GM11168 (cell line): ENCODE measurements at regions not wholly inside any gene's neighbourhood (a gene's known extent, or its start where the extent isn't known, plus 50 kb on each side); places are given as distances from the start of the nearest gene placed in this dataset.

ENCODE experiments used
- in situ Hi-C: fragments of 300-500 bp; cut with MboI; formaldehyde crosslinking; loops from one replicate; pipeline ENCODE4 v1.12.0; 2022; ENCODE audit warnings: low sequenced_read_pairs; ENCODE audit not compliant: unreplicated experiment

- in situ Hi-C loops: no loop called here
Measured at GRCh38 chr4:147299205-147299604, 181.7 kb upstream of the EDNRA start.

GRCh38 chr4:147303174-147303872 is 177.6 kb upstream of the EDNRA start:
- in situ Hi-C loops: no loop called here

- in situ Hi-C loops: no loop called here
Measured at GRCh38 chr4:147303873-147304229, 177.0 kb upstream of the EDNRA start.

GRCh38 chr4:147307896-147308674 is 172.8 kb upstream of the EDNRA start:
- in situ Hi-C loops: no loop called here

- in situ Hi-C loops: no loop called here
Measured at GRCh38 chr4:147309434-147309833, 171.5 kb upstream of the EDNRA start.

GRCh38 chr4:147310312-147310711 is 170.6 kb upstream of the EDNRA start:
- in situ Hi-C loops: no loop called here

GRCh38 chr4:147311956-147312355 is 168.9 kb upstream of the EDNRA start:
- in situ Hi-C loops: no loop called here

GRCh38 chr4:147312376-147313046 is 168.4 kb upstream of the EDNRA start:
- in situ Hi-C loops: no loop called here

GRCh38 chr4:147313108-147313507 is 167.8 kb upstream of the EDNRA start:
- in situ Hi-C loops: no loop called here

- in situ Hi-C loops: no loop called here
Measured at GRCh38 chr4:147318586-147318985, 162.3 kb upstream of the EDNRA start.

- in situ Hi-C loops: no loop called here
Measured at GRCh38 chr4:147325571-147325981, 155.3 kb upstream of the EDNRA start.

GRCh38 chr4:147326591-147326990 is 154.3 kb upstream of the EDNRA start:
- in situ Hi-C loops: no loop called here

GRCh38 chr4:147327322-147327721 is 153.6 kb upstream of the EDNRA start:
- in situ Hi-C loops: no loop called here

GRCh38 chr4:147328189-147328588 is 152.7 kb upstream of the EDNRA start:
- in situ Hi-C loops: no loop called here

- in situ Hi-C loops: no loop called here
Measured at GRCh38 chr4:147328756-147329446, 152.0 kb upstream of the EDNRA start.

- in situ Hi-C loops: no loop called here
Measured at GRCh38 chr4:147332091-147332490, 148.8 kb upstream of the EDNRA start.

GRCh38 chr4:147334478-147334877 is 146.4 kb upstream of the EDNRA start:
- in situ Hi-C loops: no loop called here

GRCh38 chr4:147335183-147335582 is 145.7 kb upstream of the EDNRA start:
- in situ Hi-C loops: no loop called here

GRCh38 chr4:147336252-147336651 is 144.6 kb upstream of the EDNRA start:
- in situ Hi-C loops: no loop called here

GRCh38 chr4:147339100-147339499 is 141.8 kb upstream of the EDNRA start:
- in situ Hi-C loops: no loop called here

GRCh38 chr4:147340111-147340510 is 140.8 kb upstream of the EDNRA start:
- in situ Hi-C loops: no loop called here
